ENCODE measurements at regions not wholly inside any gene's neighbourhood (a gene's known extent, or its start where the extent isn't known, plus 50 kb on each side); places are given as distances from the start of the nearest gene placed in this dataset.
"Not testable (repeated sequence)": the region's sequence is repeated elsewhere in the genome, so short reads cannot be mapped to it uniquely, and the experiment has no call there.

DNA sequence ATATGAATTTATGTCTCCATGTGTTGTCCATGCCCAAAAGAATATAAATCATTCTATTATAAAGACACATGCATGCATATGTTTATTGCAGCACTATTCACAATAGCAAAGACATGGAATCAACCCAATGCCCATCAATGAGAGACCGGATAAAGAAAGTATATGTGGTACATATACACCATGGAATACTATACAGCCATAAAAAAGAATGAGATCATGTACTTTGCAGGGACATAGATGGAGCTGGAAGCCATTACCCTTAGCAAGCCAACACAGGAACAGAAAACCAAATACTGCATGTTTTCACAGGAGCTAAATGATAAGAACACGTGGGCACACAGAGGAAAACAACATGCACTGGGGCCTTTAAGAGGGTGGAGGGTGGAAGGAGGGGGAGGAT, 639.1 kb downstream of the GATA3 start:
- not testable (repeated sequence) for TF ChIP-seq CTCF, POLR2A (IDR thresholded peaks at IDR 0.05)

Data from esophagus squamous epithelium (tissue), 4 donors.